ENCODE measurements at regions not wholly inside any gene's neighbourhood (a gene's known extent, or its start where the extent isn't known, plus 50 kb on each side); places are given as distances from the start of the nearest gene placed in this dataset.

GRCh38 chr2:109683452-109683851 is 69.3 kb downstream of the SOWAHC start:
- Histone ChIP-seq H3K4me3 (ENCODE audit: low read depth, low read length) (no peak overlapping the region), H3K27me3 (ENCODE audit: control insufficient read depth, insufficient read depth, low read length) (no peaks in the 10 kb centered on the region), H3K36me3 (ENCODE audit: control insufficient read depth, insufficient read depth, low read length) (no peaks in the 10 kb centered on the region)
- no peak for TF ChIP-seq CTCF (IDR thresholded peaks at IDR 0.05; ENCODE audit: insufficient read depth, low read length, poor library complexity, severe bottlenecking)
- no peak for DNase-seq (ENCODE audit: low read depth)

GRCh38 chr2:109685453-109685852 is 71.3 kb downstream of the SOWAHC start:
- no peak for TF ChIP-seq CTCF (IDR thresholded peaks at IDR 0.05; ENCODE audit: insufficient read depth, low read length, poor library complexity, severe bottlenecking)
- no peak for DNase-seq (ENCODE audit: low read depth)
- Histone ChIP-seq H3K36me3 (ENCODE audit: control insufficient read depth, insufficient read depth, low read length) (no peaks in the 10 kb centered on the region), H3K27me3 (ENCODE audit: control insufficient read depth, insufficient read depth, low read length) (no peaks in the 10 kb centered on the region), H3K4me3 (ENCODE audit: low read depth, low read length) (no peak overlapping the region)

GRCh38 chr2:109686921-109687320 is 72.8 kb downstream of the SOWAHC start:
- no peak for DNase-seq (ENCODE audit: low read depth)
- H3K4me3 ChIP-seq (ENCODE audit: low read depth, low read length), result no peak overlapping the region
- no peaks in the 10 kb centered on the region for H3K36me3 ChIP-seq (ENCODE audit: control insufficient read depth, insufficient read depth, low read length)
- H3K27me3 ChIP-seq (ENCODE audit: control insufficient read depth, insufficient read depth, low read length), result no peaks in the 10 kb centered on the region
- no peak for TF ChIP-seq CTCF (IDR thresholded peaks at IDR 0.05; ENCODE audit: insufficient read depth, low read length, poor library complexity, severe bottlenecking)

- no peaks in the 10 kb centered on the region for H3K27me3 ChIP-seq (ENCODE audit: control insufficient read depth, insufficient read depth, low read length)
- H3K4me3 ChIP-seq (ENCODE audit: low read depth, low read length), result no peak overlapping the region
- no peak for TF ChIP-seq CTCF (IDR thresholded peaks at IDR 0.05; ENCODE audit: insufficient read depth, low read length, poor library complexity, severe bottlenecking)
- no peaks in the 10 kb centered on the region for H3K36me3 ChIP-seq (ENCODE audit: control insufficient read depth, insufficient read depth, low read length)
- no peak for DNase-seq (ENCODE audit: low read depth)
Observed at GRCh38 chr2:109689182-109689930, 75.2 kb downstream of the SOWAHC start.

GRCh38 chr2:109689973-109690372 is 75.8 kb downstream of the SOWAHC start:
- DNase-seq (ENCODE audit: low read depth), result no peak
- Histone ChIP-seq H3K36me3 (ENCODE audit: control insufficient read depth, insufficient read depth, low read length) (no peaks in the 10 kb centered on the region), H3K27me3 (ENCODE audit: control insufficient read depth, insufficient read depth, low read length) (no peaks in the 10 kb centered on the region), H3K4me3 (ENCODE audit: low read depth, low read length) (no peak overlapping the region)
- no peak for TF ChIP-seq CTCF (IDR thresholded peaks at IDR 0.05; ENCODE audit: insufficient read depth, low read length, poor library complexity, severe bottlenecking)

GRCh38 chr2:109690457-109690821 is 76.3 kb downstream of the SOWAHC start:
- H3K4me3 ChIP-seq (ENCODE audit: low read depth, low read length), result no peak overlapping the region
- no peaks in the 10 kb centered on the region for H3K27me3 ChIP-seq (ENCODE audit: control insufficient read depth, insufficient read depth, low read length)
- TF ChIP-seq CTCF (IDR thresholded peaks at IDR 0.05; ENCODE audit: insufficient read depth, low read length, poor library complexity, severe bottlenecking), result no peak
- no peak for DNase-seq (ENCODE audit: low read depth)
- H3K36me3 ChIP-seq (ENCODE audit: control insufficient read depth, insufficient read depth, low read length), result no peaks in the 10 kb centered on the region
